H1 (cell line): ENCODE measurements at regions not wholly inside any gene's neighbourhood (a gene's known extent, or its start where the extent isn't known, plus 50 kb on each side); places are given as distances from the start of the nearest gene placed in this dataset.

ENCODE experiments used
- CTCF ChIA-PET: fragments of 300-600 bp; sonication (Branson Sonifier 250); formaldehyde crosslinking; loops from one replicate; lab custom pipeline; 2021; ENCODE audit not compliant: partially characterized antibody; lab: Charles Lee
- POLR2A ChIA-PET: fragments of 300-600 bp; sonication (Branson Sonifier 250); formaldehyde crosslinking; loops from one replicate; lab custom pipeline; 2021; ENCODE audit warnings: inconsistent platforms; ENCODE audit not compliant: partially characterized antibody; lab: Charles Lee
- DNase-seq, 2 experiments: peaks; one replicate each; pipeline versions ENCODE4 v3.0.0 to v3.0.0-alpha.2; 2010 to 2022; ENCODE audit warnings: low spot score in 2 of 2, low read depth in 1 of 2, mixed read lengths in 1 of 2
- FAIRE-seq: peaks from 2 replicates; lab custom pipeline; 2011; peaks lifted over from hg19 to GRCh38; lab: Jason Lieb, UNC
- H2AFZ ChIP-seq: 2 replicates; pipeline ENCODE4 v1.8.1; 2012; ENCODE audit warnings: low read length, inconsistent platforms
- H2AK5ac ChIP-seq: 2 replicates; pipeline ENCODE4 v1.6.1; 2013; ENCODE audit warnings: low read depth, low read length
- H2BK120ac ChIP-seq: replicated peaks from 2 replicates; pipeline ENCODE3; 2013; ENCODE audit warnings: low read depth, low read length, inconsistent platforms
- H2BK12ac ChIP-seq: 2 replicates; pipeline ENCODE4 v1.6.1; 2013; ENCODE audit warnings: low read depth, low read length
- H2BK15ac ChIP-seq: 2 replicates; pipeline ENCODE4 v1.6.1; 2013; ENCODE audit warnings: low read length
- H2BK20ac ChIP-seq: 2 replicates; pipeline ENCODE4 v1.6.1; 2013; ENCODE audit warnings: low read length
- H2BK5ac ChIP-seq: 2 replicates; pipeline ENCODE4 v1.6.1; 2013; ENCODE audit warnings: low read depth, low read length
- H3K14ac ChIP-seq: 2 replicates; pipeline ENCODE4 v1.6.1; 2013; ENCODE audit warnings: inconsistent platforms; ENCODE audit not compliant: insufficient read length
- H3K18ac ChIP-seq: 2 replicates; pipeline ENCODE4 v1.6.1; 2013; ENCODE audit warnings: low read length; ENCODE audit errors: extremely low read depth
- H3K23ac ChIP-seq: 2 replicates; pipeline ENCODE4 v1.6.1; 2013; ENCODE audit warnings: inconsistent platforms; ENCODE audit not compliant: insufficient read length
- H3K23me2 ChIP-seq: 2 replicates; pipeline ENCODE4 v1.6.1; 2013; ENCODE audit warnings: low read depth, low read length
- H3K27ac ChIP-seq: 2 replicates; pipeline ENCODE4 v1.6.1; 2011; ENCODE audit warnings: low read depth, low read length, inconsistent platforms
- H3K27me3 ChIP-seq, 4 experiments: replicated peaks in 1 of 4; 1 replicate in 1 of 4; 2 replicates in 3 of 4; pipeline versions ENCODE4 v1.6.1 to v1.8.1; 2011 to 2013; ENCODE audit warnings: low read length in 3 of 4, mild to moderate bottlenecking in 3 of 4, inconsistent platforms in 2 of 4, mixed read lengths in 2 of 4, moderate library complexity in 1 of 4; ENCODE audit not compliant: control insufficient read depth in 3 of 4, insufficient read depth in 3 of 4; ENCODE audit errors: extremely low read depth in 1 of 4
- H3K36me3 ChIP-seq, 4 experiments: 2 replicates each; pipeline versions ENCODE4 v1.6.1 to v1.8.1; 2011 to 2013; ENCODE audit warnings: mild to moderate bottlenecking in 4 of 4, low read length in 3 of 4, moderate library complexity in 2 of 4, control low read depth in 1 of 4, inconsistent platforms in 1 of 4; ENCODE audit not compliant: insufficient read depth in 4 of 4, control insufficient read depth in 2 of 4
- H3K4ac ChIP-seq: replicated peaks from 2 replicates; pipeline ENCODE3; 2013; ENCODE audit warnings: low read length, low read depth, mixed read lengths, inconsistent platforms; ENCODE audit not compliant: insufficient read length
- H3K4me1 ChIP-seq, 4 experiments: replicated peaks in 1 of 4; 1 replicate in 1 of 4; 2 replicates in 3 of 4; pipeline versions ENCODE4 v1.6.1 to v1.8.1; 2011 to 2013; ENCODE audit warnings: low read length in 3 of 4, inconsistent platforms in 2 of 4, mixed read lengths in 1 of 4; ENCODE audit not compliant: insufficient read depth in 4 of 4, control insufficient read depth in 3 of 4
- H3K4me2 ChIP-seq, 2 experiments: 2 replicates each; pipeline versions ENCODE4 v1.6.1 to v1.8.1; 2011 to 2013; ENCODE audit warnings: low read depth in 2 of 2, low read length in 2 of 2, control low read depth in 1 of 2, inconsistent platforms in 1 of 2, mild to moderate bottlenecking in 1 of 2; ENCODE audit not compliant: insufficient read depth in 1 of 2
- H3K4me3 ChIP-seq, 4 experiments: fragments of 200-600, 300-600 bp in 1 of 4; sonication (generic), shearing (Covaris generic), sonication (Bioruptor Twin) in 1 of 4; 2 replicates each; pipeline versions ENCODE4 v1.5.1 to v1.8.1; 2011 to 2016; ENCODE audit warnings: low read length in 4 of 4, low read depth in 3 of 4, control low read depth in 2 of 4, inconsistent platforms in 2 of 4, mild to moderate bottlenecking in 2 of 4, mixed read lengths in 1 of 4, moderate library complexity in 1 of 4; ENCODE audit not compliant: insufficient read depth in 2 of 4; ENCODE audit errors: extremely low read depth in 1 of 4
- H3K56ac ChIP-seq: replicated peaks from 2 replicates; pipeline ENCODE3; 2013; ENCODE audit warnings: low read depth, mild to moderate bottlenecking, mixed read lengths, low read length, inconsistent platforms; ENCODE audit not compliant: insufficient read length
- H3K79me1 ChIP-seq: 2 replicates; pipeline ENCODE4 v1.6.1; 2013; ENCODE audit warnings: low read depth, low read length, control low read depth
- H3K79me2 ChIP-seq, 2 experiments: 2 replicates each; pipeline versions ENCODE4 v1.6.1 to v1.8.1; 2012 to 2013; ENCODE audit warnings: low read length in 2 of 2, mild to moderate bottlenecking in 2 of 2, inconsistent platforms in 1 of 2; ENCODE audit not compliant: insufficient read depth in 2 of 2, control insufficient read depth in 1 of 2
- H3K9ac ChIP-seq, 4 experiments: replicated peaks in 1 of 4; 1 replicate in 1 of 4; 2 replicates in 3 of 4; pipeline versions ENCODE4 v1.6.1 to v1.8.1; 2011 to 2013; ENCODE audit warnings: low read depth in 3 of 4, low read length in 3 of 4, control low read depth in 2 of 4, mild to moderate bottlenecking in 2 of 4, moderate library complexity in 2 of 4, inconsistent platforms in 1 of 4; ENCODE audit errors: extremely low read depth in 1 of 4
- H3K9me3 ChIP-seq, 2 experiments: 2 replicates each; pipeline versions ENCODE4 v1.6.1 to v1.8.1; 2012 to 2013; ENCODE audit warnings: mild to moderate bottlenecking in 2 of 2, moderate library complexity in 2 of 2, control low read depth in 1 of 2, inconsistent platforms in 1 of 2, low read depth in 1 of 2, low read length in 1 of 2, mixed read lengths in 1 of 2; ENCODE audit not compliant: insufficient read depth in 2 of 2
- H4K20me1 ChIP-seq, 2 experiments: replicated peaks in 1 of 2; 2 replicates each; pipeline versions ENCODE3 to v1.8.1; 2011 to 2013; ENCODE audit warnings: inconsistent platforms in 2 of 2, low read length in 2 of 2, mild to moderate bottlenecking in 1 of 2; ENCODE audit not compliant: insufficient read depth in 2 of 2, control insufficient read depth in 1 of 2
- H4K5ac ChIP-seq: 2 replicates; pipeline ENCODE4 v1.6.1; 2013; ENCODE audit warnings: low read length, low read depth, mixed read lengths, inconsistent platforms; ENCODE audit not compliant: insufficient read length
- H4K8ac ChIP-seq: 2 replicates; pipeline ENCODE4 v1.8.0; 2013; ENCODE audit warnings: mild to moderate bottlenecking, moderate library complexity, low read length, inconsistent platforms; ENCODE audit not compliant: insufficient read depth; ENCODE audit errors: extremely low read depth
- H4K91ac ChIP-seq: replicated peaks from 2 replicates; pipeline ENCODE3; 2013; ENCODE audit warnings: low read length, mixed read lengths, inconsistent platforms; ENCODE audit not compliant: insufficient read length
- POU5F1 ChIP-seq: IDR thresholded peaks from 2 replicates; pipeline ENCODE4 v1.6.1; 2011; ENCODE audit warnings: low read depth, mild to moderate bottlenecking, low read length, moderate library complexity
- RBBP5 ChIP-seq: IDR thresholded peaks from 2 replicates; pipeline ENCODE4 v1.7.1; 2012; ENCODE audit warnings: low read depth, mild to moderate bottlenecking, inconsistent platforms, low read length, moderate library complexity, borderline replicate concordance

- Histone ChIP-seq H3K56ac (no peak overlapping the region), H3K79me2 (no peaks in the 10 kb centered on the region), H4K91ac (no peak overlapping the region), H3K4ac (no peak overlapping the region), H2BK15ac (no peak overlapping the region), H3K9me3 (no peaks in the 10 kb centered on the region), H4K5ac (no peak overlapping the region), H3K23ac (no peak overlapping the region), H2BK5ac (no peak overlapping the region), H3K9ac (no peak overlapping the region), H2AK5ac (no peak overlapping the region), H2BK20ac (no peak overlapping the region), H3K79me1 (no peaks in the 10 kb centered on the region), H3K23me2 (no peaks in the 10 kb centered on the region), H3K14ac (no peak overlapping the region), H2BK120ac (no peak overlapping the region), H3K27me3 (no peaks in the 10 kb centered on the region), H2AFZ (no peak overlapping the region), H4K8ac (no peak overlapping the region), H4K20me1 (no peaks in the 10 kb centered on the region), H3K4me1 (no peaks in the 10 kb centered on the region), H3K4me3 (no peak overlapping the region), H3K27ac (no peak overlapping the region), H3K36me3 (no peaks in the 10 kb centered on the region), H3K18ac (no peak overlapping the region), H3K4me2 (no peak overlapping the region), H2BK12ac (no peak overlapping the region)
- CTCF ChIA-PET = no interaction called here
- DNase-seq (no peak), FAIRE-seq (no peak)
- POLR2A ChIA-PET = no interaction called here
- TF ChIP-seq RBBP5 = no peak
- TF ChIP-seq POU5F1 = no peak
Measured at GRCh38 chr17:52212851-52213250, 54.3 kb upstream of the CA10 start.
